ENCODE measurements at regions not wholly inside any gene's neighbourhood (a gene's known extent, or its start where the extent isn't known, plus 50 kb on each side); places are given as distances from the start of the nearest gene placed in this dataset.

- intact Hi-C loops (cut with DNase I): no loop called here
- DNase-seq (ENCODE audit: missing footprints) (no peak), ATAC-seq (no peak)
Observed at GRCh38 chr10:46225597-46225996, 61.2 kb upstream of the ANTXRL start.

- DNase-seq (ENCODE audit: missing footprints): no peak
- intact Hi-C loops (cut with DNase I): no loop called here
- no peak for ATAC-seq
Observed at GRCh38 chr10:46226232-46226631, 60.6 kb upstream of the ANTXRL start.

- intact Hi-C loops (cut with DNase I): no loop called here
- no peak for ATAC-seq
- no peak for DNase-seq (ENCODE audit: missing footprints)
Observed at GRCh38 chr10:46226900-46227558, 59.8 kb upstream of the ANTXRL start.

GRCh38 chr10:46227571-46227935 is 59.2 kb upstream of the ANTXRL start:
- intact Hi-C loops (cut with DNase I): no loop called here
- ATAC-seq (no peak), DNase-seq (ENCODE audit: missing footprints) (no peak)

- intact Hi-C loops (cut with DNase I): no loop called here
- DNase-seq (ENCODE audit: missing footprints): no peak
- ATAC-seq: peak; percentile 8
Observed at GRCh38 chr10:46227936-46228562, 58.7 kb upstream of the ANTXRL start.

- DNase-seq (ENCODE audit: missing footprints) (no peak), ATAC-seq (peak; percentile 86)
- intact Hi-C loops (cut with DNase I): no loop called here
Observed at GRCh38 chr10:46228563-46229071, 58.2 kb upstream of the ANTXRL start.

- intact Hi-C loops (cut with DNase I): no loop called here
- no peak for ATAC-seq
- no peak for DNase-seq (ENCODE audit: missing footprints)
Observed at GRCh38 chr10:46229144-46229563, 57.6 kb upstream of the ANTXRL start.

GRCh38 chr10:46230615-46231014 is 56.2 kb upstream of the ANTXRL start:
- ATAC-seq: no peak
- intact Hi-C loops (cut with DNase I): loop anchor here (10.0 kb wide), 1 partner anchor 94 kb away; no protein-coding TSS in a partner anchor
- no peak for DNase-seq (ENCODE audit: missing footprints)

- DNase-seq (ENCODE audit: missing footprints) (no peak), ATAC-seq (no peak)
- intact Hi-C loops (cut with DNase I): loop anchor here (10.0 kb wide), 1 partner anchor 94 kb away; no protein-coding TSS in a partner anchor
Observed at GRCh38 chr10:46231087-46231486, 55.7 kb upstream of the ANTXRL start.

GRCh38 chr10:46232084-46232483 is 54.7 kb upstream of the ANTXRL start:
- no peak for DNase-seq (ENCODE audit: missing footprints)
- ATAC-seq: no peak
- intact Hi-C loops (cut with DNase I): loop anchor here (10.0 kb wide), 1 partner anchor 93 kb away; no protein-coding TSS in a partner anchor

- DNase-seq (ENCODE audit: missing footprints) (no peak), ATAC-seq (no peak)
- intact Hi-C loops (cut with DNase I): loop anchor here (10.0 kb wide), 1 partner anchor 92 kb away; no protein-coding TSS in a partner anchor
Observed at GRCh38 chr10:46232666-46233065, 54.1 kb upstream of the ANTXRL start.

- ATAC-seq (no peak), DNase-seq (ENCODE audit: missing footprints) (no peak)
Observed at GRCh38 chr10:46233181-46233580, 53.6 kb upstream of the ANTXRL start.

GRCh38 chr10:46234026-46234425 is 52.8 kb upstream of the ANTXRL start:
- no peak for ATAC-seq
- intact Hi-C loops (cut with DNase I): loop anchor here (10.0 kb wide), 1 partner anchor 91 kb away; no protein-coding TSS in a partner anchor
- DNase-seq (ENCODE audit: missing footprints): no peak

More at GRCh38 chr10:46233181-46233580, 53.6 kb upstream of the ANTXRL start:
- intact Hi-C loops (cut with DNase I): loop anchor here (10.0 kb wide), 1 partner anchor 92 kb away; no protein-coding TSS in a partner anchor

GRCh38 chr10:46234431-46235060 is 52.3 kb upstream of the ANTXRL start:
- DNase-seq (ENCODE audit: missing footprints) (no peak), ATAC-seq (no peak)
- intact Hi-C loops (cut with DNase I): loop anchor here (10.0 kb wide), 1 partner anchor 90 kb away; no protein-coding TSS in a partner anchor

GRCh38 chr10:46235705-46236545 is 50.9 kb upstream of the ANTXRL start:
- intact Hi-C loops (cut with DNase I): loop anchor here (10.0 kb wide), 1 partner anchor 89 kb away; no protein-coding TSS in a partner anchor
- no peak for ATAC-seq
- no peak for DNase-seq (ENCODE audit: missing footprints)

GRCh38 chr10:46236546-46236887 is 50.3 kb upstream of the ANTXRL start:
- DNase-seq (ENCODE audit: missing footprints) (no peak), ATAC-seq (no peak)
- intact Hi-C loops (cut with DNase I): loop anchor here (10.0 kb wide), 1 partner anchor 88 kb away; no protein-coding TSS in a partner anchor

GRCh38 chr10:46236941-46237681 is 49.7 kb upstream of the ANTXRL start:
- DNase-seq (ENCODE audit: missing footprints) (no peak), ATAC-seq (no peak)
- intact Hi-C loops (cut with DNase I): loop anchor here (10.0 kb wide), 1 partner anchor 88 kb away; no protein-coding TSS in a partner anchor
